ENCODE measurements at regions not wholly inside any gene's neighbourhood (a gene's known extent, or its start where the extent isn't known, plus 50 kb on each side); places are given as distances from the start of the nearest gene placed in this dataset.
"Not testable (repeated sequence)": the region's sequence is repeated elsewhere in the genome, so short reads cannot be mapped to it uniquely, and the experiment has no call there.

GRCh38 chr6:76562371-76562770, 489.9 kb upstream of the IMPG1 start:
- TF ChIP-seq FOXM1 (IDR thresholded peaks at IDR 0.05; ENCODE audit: borderline replicate concordance); SP1 (IDR thresholded peaks at IDR 0.05): not testable (repeated sequence)

Measured in HEK293T (cell line).